G401 (cell line): ENCODE measurements at regions not wholly inside any gene's neighbourhood (a gene's known extent, or its start where the extent isn't known, plus 50 kb on each side); places are given as distances from the start of the nearest gene placed in this dataset.
A peak's percentile ranks its signal among the peaks of the same experiment; 100 is the strongest.
"Not testable (repeated sequence)": the region's sequence is repeated elsewhere in the genome, so short reads cannot be mapped to it uniquely, and the experiment has no call there.

Experiments used
- DNase-seq: peaks from one replicate; pipeline ENCODE4 v3.0.0-alpha.2; 2015; ENCODE audit warnings: low spot score
- in situ Hi-C: cut with HindIII; loops from 2 replicates; pipeline ENCODE4 v1.10.0; 2016; ENCODE audit warnings: low sequenced_read_pairs, mixed read lengths

DNA sequence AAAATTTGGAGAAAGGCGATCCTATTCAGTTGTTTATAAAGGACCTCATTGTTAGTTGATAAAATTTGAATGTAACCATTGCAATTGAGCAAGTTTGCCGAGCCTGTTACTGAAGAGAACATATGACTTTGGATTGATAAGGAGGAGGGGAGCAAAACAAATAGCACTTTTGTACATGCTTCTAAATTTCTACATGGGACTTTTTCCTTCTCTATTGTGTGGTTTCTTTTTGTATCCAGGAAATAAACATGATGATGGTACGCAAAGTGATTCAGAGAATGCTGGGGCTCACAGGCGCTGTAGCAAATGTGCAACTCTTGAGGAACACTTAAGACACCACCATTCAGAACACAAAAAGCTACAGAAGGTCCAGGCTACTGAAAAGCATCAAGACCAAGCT is 140.2 kb upstream of the PRSS12 start:
- in situ Hi-C loops, DNase-seq: not testable (repeated sequence)

DNA sequence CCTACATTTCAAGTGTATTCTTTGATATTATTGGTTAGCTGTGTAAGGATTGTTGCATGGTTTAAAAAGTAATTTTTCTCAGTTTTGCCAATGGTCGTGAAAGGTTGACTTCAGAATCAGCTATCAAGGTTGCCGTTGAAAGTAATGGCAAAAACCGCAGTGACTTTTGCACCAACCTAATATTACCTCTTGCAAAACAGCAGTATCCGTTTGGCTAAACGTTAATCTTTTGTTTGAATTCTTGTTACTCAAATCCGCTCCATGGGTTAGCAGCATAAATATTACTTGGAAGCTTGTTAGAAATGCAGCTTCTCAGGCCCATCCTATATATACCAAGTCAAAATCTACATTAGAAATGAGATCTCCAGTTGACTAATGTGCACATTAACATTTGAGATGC is 141.6 kb upstream of the PRSS12 start:
- in situ Hi-C loops, DNase-seq: not testable (repeated sequence)

DNA sequence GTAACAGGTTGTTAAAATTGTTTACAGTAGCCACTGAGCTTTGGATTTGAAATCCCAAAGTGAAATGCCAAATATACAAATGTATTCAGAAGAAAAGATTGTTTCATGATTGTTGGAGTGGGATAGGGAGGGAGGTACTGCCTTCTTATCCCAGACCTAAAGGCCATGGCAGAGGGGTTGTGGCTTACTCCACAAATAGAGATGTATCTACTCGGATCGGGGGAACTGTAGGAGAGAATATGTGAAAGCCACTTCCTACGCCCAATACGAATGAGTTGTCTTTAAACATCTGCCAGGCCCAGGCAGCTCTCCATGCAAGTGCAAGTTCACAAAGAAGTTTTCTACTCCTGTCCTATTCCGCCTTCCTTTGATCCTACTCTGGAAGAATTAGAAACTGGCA is 150.2 kb upstream of the PRSS12 start:
- in situ Hi-C loops, DNase-seq: not testable (repeated sequence)

DNA sequence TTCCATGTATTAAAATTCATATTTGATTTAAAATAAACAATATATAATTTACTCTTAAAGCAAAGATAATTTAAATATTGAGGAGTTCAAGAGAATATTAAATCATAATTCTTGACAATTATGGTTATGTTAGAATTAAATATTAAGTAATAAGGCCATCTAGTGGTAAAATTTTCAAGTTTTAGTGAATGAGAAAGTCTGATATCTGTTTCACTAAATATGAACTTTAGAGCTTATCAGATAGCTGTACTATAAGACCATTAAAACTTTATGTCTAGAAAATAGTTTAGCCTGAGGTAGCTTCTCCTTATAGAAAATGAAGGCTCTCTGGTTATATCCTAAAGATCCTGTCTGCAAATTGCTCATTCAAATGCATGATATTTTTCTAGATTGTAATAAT is 152.1 kb upstream of the PRSS12 start:
- in situ Hi-C loops, DNase-seq: not testable (repeated sequence)

DNA sequence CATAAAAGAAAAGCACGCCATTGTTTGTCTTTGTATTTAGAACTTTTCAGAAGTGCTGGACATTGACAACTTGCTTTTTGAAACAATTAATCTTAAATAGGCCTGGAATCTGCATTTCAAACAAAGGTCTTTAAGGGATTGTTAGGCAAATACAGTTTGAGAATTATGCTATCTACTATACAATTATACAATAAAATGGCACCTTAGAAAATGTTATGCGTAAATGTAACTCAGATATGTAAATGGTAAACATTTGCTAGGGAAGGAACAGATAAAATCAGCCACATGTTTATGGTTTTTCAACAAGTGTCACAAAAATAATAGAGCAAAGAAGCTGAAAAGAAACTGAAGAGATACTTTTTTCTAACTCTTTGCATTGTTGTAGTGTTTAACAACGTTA is 152.7 kb upstream of the PRSS12 start:
- in situ Hi-C loops, DNase-seq: not testable (repeated sequence)

DNA sequence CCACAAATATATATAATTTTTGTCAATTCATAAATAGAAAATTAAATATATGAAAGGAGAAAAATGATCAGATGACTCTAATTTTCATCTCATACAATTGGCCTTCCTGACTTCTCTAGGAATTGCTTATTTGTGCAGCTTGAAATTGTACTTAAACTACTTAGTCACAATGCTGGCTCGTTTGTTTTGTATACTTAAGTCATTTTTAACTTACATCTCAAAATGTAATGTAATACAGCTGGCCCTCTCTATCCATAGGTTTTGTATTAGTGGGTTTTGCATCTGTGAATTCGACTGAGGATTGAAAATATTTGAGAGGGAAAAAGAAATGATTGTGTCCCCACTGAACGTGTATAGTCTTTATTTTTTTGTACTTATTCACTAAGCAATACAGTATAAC is 160.1 kb upstream of the PRSS12 start:
- DNase-seq, in situ Hi-C loops: not testable (repeated sequence)

DNA sequence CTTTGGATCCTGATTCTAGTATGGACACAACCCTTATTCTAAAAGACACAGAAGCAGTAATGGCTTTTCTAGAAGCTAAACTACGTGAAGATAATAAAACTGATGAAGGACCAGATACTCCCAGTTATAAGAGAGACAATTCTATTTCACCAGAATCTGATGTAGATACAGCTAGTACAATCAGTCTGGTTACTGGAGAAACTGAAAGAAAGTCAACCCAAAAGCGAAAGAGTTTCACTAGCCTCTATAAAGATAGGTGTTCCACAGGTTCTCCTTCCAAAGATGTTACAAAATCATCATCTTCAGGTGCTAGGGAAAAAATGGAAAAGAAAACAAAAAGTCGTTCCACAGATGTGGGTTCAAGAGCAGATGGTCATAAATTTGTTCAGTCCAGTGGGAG is 161.5 kb upstream of the PRSS12 start:
- DNase-seq, in situ Hi-C loops: not testable (repeated sequence)

DNA sequence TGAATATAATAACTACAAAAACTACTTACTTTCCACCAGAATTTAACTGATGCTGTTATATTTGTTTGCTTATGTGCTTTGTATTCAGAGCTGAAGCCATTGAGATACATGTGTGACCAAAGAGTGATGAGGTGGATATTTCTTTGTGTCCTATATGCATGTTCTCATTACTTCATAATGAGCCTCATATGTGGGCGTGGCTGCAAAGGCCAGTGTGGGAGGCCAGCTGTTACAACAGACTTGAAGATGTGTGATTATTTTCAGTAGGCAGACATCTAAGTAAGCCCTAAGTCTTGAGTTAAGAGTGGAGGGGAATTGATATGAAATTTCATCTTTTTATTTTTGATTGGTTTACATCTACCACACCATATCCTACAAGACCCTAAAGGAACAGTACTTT is 163.3 kb upstream of the PRSS12 start:
- in situ Hi-C loops, result not testable (repeated sequence)

DNA sequence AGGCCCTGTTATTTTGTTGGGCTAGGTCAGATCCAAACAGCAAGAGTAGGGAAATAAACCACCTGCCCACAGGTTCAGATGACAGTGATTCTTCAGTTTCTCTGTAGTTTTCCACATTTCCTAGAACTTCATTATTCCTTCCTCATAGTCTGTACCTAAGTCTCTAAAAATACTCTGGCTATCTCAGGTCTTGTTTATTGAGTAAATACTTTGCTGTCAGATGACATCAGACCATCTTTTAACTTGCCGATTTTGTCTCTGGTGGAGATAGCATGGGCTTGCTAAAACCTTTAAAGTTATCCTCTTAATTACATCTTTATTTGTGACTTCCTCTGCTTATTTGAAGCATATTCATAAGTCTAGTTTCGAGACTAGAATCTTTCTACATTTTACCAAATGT is 155.1 kb upstream of the METTL14 start:
- DNase-seq, in situ Hi-C loops: not testable (repeated sequence)

More for the DNA sequence above, 163.3 kb upstream of the PRSS12 start:
- not testable (repeated sequence) for DNase-seq

DNA sequence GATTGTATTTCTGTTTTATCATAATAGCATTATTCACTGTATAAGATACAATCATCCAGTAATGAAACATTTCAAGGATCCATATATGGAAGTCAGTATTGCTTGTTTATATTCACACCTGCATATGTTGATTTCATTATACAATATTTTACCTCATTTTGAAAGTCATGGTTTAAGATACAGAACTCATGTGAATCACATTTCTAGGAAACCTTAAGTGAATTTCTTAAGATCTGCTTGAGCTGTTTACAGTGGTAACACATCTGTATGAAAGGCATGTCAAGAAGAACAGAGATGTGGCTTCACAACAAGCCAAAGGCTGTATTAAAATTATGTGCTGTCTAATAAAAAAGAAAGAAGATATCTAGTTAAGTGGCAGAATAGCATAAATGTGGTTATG is 153.2 kb upstream of the METTL14 start:
- in situ Hi-C loops, DNase-seq: not testable (repeated sequence)

DNA sequence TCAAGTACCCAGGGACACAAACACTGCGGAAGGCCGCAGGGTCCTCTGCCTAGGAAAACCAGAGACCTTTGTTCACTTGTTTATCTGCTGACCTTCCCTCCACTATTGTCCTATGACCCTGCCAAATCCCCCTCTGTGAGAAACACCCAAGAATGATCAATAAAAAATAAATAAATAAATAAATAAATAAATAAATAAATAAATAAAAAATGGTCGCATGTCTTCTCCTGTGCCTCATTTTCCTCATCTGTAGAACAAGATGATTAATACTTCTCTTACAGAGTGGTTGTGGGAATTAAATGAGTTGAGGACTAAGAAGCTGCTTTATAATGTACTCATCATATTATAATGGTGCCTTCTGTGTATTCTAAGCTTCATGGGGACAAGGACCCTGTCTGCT is 149.4 kb upstream of the METTL14 start:
- in situ Hi-C loops, DNase-seq: not testable (repeated sequence)

DNA sequence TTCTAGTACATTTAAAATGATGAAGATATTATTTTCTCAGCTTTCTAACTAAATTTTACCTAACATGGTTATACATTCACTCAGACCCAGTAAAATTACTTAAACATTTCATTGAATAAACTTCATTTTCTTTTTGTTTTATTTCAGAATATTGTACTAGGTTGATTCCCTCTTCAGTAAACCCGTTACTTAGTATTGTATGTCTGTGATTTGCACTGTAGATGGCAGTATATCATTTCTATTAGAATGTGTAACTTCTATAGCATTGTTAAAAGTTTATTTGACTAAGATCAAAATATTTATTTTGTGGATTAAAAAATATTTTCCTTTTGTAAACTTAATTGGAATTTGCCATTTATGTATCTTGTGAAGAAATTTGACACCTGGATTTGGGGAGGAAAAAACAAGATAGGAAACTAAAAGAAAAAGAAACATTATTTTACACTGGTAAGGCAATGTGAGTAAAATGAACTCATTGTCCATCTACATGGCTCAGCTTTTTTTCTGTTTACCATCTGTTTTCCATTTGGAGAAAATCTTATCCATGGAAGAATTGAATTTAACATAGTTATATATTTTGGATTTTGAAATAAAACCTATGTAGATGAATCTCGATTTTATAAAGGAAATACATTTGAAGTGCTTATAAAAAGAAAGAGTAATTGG is 145.6 kb upstream of the METTL14 start:
- peak; percentile 10 for DNase-seq

DNA sequence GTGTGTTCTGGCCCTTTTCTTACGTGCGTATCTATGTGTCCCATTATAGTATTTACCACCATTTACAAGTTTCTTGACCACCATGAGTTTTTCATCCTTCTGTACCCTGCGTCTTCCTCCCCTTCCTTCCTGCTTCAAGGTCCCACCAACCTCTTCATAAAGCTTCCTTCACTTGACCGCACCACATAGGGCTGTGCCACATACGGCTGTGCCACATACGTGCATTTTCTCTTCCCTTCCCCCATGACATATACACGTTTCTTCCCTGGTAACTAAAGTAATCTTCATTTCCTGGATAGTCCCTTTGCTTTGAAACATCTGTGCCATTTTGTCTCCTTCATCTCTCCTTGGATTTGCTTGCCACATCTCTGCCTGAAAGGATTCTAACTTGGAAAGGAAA is 128.6 kb upstream of the METTL14 start:
- DNase-seq, in situ Hi-C loops: not testable (repeated sequence)

More for the DNA sequence above, 145.6 kb upstream of the METTL14 start:
- in situ Hi-C loops, result not testable (repeated sequence)

DNA sequence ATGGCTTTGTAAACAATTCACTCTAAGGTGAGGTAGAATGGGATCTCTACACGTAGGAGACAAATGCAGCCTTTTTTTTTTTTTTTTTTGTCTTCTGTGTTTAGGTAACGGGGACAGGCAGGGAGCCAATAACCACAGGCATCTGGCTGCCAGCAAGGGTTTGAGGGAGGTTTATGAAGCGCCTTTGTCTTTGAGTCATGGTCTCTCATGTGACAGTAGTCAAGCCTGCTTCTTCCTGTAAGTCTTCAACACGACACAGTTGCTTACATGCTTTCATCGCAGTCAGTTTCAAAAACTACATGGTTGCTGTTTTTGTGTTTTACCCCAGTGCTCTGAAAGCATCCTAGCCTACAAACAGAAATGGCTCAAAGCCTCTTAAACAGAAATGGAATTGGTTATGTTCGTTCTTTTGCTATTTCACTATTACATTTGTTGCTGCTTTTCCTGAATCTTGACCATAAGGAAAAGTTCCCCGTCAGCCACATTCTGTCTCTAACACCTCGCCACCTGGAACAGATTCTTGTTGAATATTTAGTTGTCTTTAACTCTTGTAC is 127.8 kb upstream of the METTL14 start:
- peak; percentile 40 for DNase-seq
- in situ Hi-C loops, result no loop called here

DNA sequence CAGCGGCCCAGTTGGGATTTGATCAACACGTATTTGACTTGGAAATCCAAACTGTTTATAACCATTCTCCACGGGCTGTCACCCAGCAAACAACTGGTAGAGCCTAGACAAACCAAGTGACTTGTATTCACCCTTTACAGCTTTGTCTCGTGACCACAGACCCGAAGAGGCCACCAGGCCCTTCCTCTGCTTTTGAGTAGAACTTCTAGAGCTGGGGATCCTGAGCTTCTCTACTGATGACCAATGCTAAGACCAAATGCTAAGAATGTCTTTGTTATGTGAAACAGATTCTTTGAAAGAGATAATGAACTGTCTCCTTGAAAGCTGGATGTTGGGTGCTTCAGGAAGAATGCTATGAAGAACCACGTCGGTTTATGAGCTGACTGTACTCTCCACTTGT is 127.0 kb upstream of the METTL14 start:
- DNase-seq, in situ Hi-C loops: not testable (repeated sequence)

DNA sequence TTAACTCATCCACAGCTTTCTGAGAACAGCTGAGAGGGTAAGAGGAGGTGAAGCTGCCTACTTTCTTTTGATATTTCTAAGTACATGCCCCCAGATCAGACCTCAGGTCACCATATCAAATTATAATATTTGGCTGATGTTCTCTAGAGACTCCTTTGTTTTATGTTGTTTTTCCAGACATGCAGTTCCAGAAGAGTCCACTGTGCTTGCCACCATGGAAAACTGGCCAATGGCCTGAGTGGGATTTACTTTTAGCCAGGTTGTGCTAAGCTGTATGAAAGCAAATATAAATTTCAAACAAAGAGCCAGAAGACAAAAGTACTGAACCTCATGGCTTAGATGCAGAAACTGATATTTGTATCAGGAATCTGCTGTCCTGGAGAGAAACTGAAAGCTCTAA is 123.6 kb upstream of the METTL14 start:
- DNase-seq, in situ Hi-C loops: not testable (repeated sequence)

DNA sequence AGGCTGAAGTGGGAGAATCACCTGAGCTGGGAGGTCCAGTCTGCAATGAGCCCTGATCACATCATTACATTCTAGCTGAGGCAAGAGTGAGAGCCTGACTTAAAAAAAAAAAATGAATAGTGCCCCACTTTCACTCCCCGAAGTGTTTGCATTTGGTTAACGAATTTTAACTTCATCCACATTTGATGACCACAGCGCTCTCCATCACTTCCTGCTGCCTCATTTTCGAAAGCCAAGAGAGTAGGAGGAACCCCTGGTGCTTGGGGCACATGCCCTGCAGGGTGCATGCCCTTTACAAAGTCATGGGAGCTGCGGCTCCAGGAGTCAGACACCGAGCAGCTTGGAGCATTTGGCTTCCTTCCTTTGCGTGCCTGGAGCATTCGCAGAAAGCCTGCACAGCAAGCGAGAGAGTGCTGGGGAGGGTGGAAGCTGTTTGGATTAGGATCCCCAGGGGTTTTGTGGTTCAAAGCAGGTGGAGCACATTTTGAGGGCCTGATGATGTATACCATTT is 119.1 kb upstream of the METTL14 start:
- DNase-seq, in situ Hi-C loops: not testable (repeated sequence)

DNA sequence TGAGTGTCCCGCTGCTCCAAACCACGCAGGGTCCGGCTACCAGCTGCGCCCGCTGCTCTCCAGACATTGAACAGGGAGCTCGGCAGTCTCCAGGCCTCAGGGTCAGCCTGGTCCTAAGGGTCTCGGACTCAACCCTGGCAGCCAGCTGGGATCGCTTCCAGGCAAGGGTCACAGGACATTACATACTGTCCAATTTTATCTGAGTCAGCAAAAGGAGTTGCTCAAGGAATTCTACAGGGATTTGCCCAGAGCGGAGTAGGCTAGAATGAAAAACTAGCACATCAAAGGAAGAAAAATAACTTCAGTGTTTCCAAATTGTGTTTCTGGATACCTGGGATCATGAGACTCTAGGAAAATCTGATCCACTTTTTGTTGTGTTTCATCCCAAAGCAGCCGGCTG is 112.2 kb upstream of the METTL14 start:
- in situ Hi-C loops, result not testable (repeated sequence)

DNA sequence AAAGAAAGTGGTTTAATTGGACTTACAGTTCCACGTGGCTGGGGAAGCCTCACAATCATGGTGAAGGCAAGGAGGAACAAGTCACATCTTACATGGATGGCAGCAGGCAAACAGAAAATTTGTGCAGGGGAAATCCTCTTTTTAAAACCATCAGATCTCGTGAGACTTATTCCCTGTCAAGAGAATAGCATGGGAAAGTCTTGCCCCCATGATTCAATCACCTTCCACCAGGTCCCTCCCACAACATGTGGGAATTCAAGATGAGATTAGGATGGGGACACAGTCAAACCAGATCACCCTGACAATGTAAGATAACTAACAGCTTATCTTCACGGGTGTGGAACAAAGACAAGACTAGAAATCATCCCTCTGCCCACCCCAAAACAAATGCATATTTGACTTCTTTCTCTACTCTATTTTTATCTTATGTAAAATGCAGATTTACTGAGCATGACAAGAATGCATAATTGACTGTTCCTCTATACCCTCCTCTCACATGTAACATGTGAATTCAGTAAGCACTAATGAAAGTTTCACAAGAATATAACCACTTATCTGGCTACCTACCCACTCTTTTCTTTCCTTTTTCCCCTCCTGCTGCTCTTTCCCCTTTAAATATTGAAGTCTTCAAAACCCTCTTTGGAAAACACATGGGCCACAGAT is 110.8 kb upstream of the METTL14 start:
- DNase-seq, in situ Hi-C loops: not testable (repeated sequence)

More for the DNA sequence above, 112.2 kb upstream of the METTL14 start:
- not testable (repeated sequence) for DNase-seq

DNA sequence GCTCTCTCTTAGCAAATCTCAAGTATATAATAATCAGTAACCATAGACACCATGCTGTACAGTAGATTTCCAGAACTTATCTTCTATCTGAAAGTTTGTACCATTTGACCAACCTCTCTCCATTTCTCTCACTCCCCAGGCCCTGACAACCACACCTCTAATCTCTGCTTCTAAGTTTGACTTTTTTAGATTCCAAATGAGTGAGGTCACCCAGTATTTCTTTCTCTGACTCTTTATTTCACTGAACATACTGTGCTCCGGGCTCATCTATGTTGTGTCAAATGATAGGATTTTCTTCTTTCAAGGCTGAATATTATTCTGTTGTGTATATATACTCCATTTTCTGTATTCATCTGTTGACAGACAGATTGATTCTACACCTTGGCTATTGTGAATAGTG is 110.1 kb upstream of the METTL14 start:
- in situ Hi-C loops, result not testable (repeated sequence)

More for the DNA sequence above, 110.1 kb upstream of the METTL14 start:
- DNase-seq, result not testable (repeated sequence)
